Nephron (organoid): ENCODE measurements at regions not wholly inside any gene's neighbourhood (a gene's known extent, or its start where the extent isn't known, plus 50 kb on each side); places are given as distances from the start of the nearest gene placed in this dataset.

Source experiments
- H3K27ac Mint-ChIP-seq, 3 experiments: 2 replicates each; pipeline ENCODE4 v1.8.0; 2020; ENCODE audit warnings: mixed read lengths in 3 of 3, mild to moderate bottlenecking in 2 of 3, moderate library complexity in 1 of 3
- H3K27me3 Mint-ChIP-seq: 2 replicates; pipeline ENCODE4 v1.8.0; 2021; ENCODE audit warnings: low read depth, mild to moderate bottlenecking, moderate library complexity, mixed read lengths
- H3K36me3 Mint-ChIP-seq: 2 replicates; pipeline ENCODE4 v1.8.0; 2020; ENCODE audit warnings: low read depth, mixed read lengths
- H3K4me1 Mint-ChIP-seq: 2 replicates; pipeline ENCODE4 v1.8.0; 2020; ENCODE audit warnings: mixed read lengths
- H3K4me3 Mint-ChIP-seq, 3 experiments: 2 replicates each; pipeline ENCODE4 v1.8.0; 2020; ENCODE audit warnings: mild to moderate bottlenecking in 3 of 3, mixed read lengths in 3 of 3, moderate library complexity in 2 of 3
- H3K9me3 Mint-ChIP-seq: 2 replicates; pipeline ENCODE4 v1.8.0; 2020; ENCODE audit warnings: mixed read lengths
- TF ChIP-seq, protein P1 (sequence below), 3 experiments: fragments of 200-600 bp; sonication (generic); IDR thresholded peaks; one replicate each; pipeline ENCODE4 v1.5.0; 2021; ENCODE audit warnings: antibody characterized with exemption in 3 of 3; ENCODE audit not compliant: unreplicated experiment in 3 of 3

GRCh38 chr3:34294240-34294639, 495.8 kb downstream of the PDCD6IP start:
- Mint-ChIP-seq H3K36me3 (no peaks in the 10 kb centered on the region), H3K4me1 (no peaks in the 10 kb centered on the region), H3K4me3 (no peak overlapping the region), H3K27me3 (peaks cover 3% of the 10 kb centered on the region), H3K27ac (no peak overlapping the region), H3K9me3 (no peaks in the 10 kb centered on the region)
- TF ChIP-seq, protein P1, sequence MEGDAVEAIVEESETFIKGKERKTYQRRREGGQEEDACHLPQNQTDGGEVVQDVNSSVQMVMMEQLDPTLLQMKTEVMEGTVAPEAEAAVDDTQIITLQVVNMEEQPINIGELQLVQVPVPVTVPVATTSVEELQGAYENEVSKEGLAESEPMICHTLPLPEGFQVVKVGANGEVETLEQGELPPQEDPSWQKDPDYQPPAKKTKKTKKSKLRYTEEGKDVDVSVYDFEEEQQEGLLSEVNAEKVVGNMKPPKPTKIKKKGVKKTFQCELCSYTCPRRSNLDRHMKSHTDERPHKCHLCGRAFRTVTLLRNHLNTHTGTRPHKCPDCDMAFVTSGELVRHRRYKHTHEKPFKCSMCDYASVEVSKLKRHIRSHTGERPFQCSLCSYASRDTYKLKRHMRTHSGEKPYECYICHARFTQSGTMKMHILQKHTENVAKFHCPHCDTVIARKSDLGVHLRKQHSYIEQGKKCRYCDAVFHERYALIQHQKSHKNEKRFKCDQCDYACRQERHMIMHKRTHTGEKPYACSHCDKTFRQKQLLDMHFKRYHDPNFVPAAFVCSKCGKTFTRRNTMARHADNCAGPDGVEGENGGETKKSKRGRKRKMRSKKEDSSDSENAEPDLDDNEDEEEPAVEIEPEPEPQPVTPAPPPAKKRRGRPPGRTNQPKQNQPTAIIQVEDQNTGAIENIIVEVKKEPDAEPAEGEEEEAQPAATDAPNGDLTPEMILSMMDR (IDR thresholded peaks at IDR 0.05; ENCODE audit: unreplicated experiment in 3 of 3): no peak

DNA sequence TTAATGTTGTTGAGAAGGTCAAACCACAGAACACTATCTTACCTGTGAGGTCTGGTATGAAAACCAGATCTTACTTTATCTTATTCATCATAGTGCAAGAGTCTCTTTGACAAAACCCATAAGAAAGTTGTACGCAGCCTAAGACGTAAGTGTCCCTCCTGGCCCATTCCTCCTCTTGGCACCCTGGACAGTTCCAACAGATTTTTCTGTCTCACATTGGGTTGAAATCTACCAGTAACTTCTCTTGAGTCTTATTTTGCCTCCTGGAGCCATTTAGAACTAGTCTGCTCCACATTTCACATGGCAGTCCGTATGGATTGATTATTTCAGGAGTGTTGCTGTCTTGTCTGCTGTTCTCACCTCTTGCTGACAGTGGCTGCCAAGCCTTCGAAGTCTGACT, 498.4 kb downstream of the PDCD6IP start:
- H3K27ac Mint-ChIP-seq: no peak overlapping the region
- peaks cover 4% of the 10 kb centered on the region for H3K27me3 Mint-ChIP-seq
- no peaks in the 10 kb centered on the region for H3K36me3 Mint-ChIP-seq
- no peaks in the 10 kb centered on the region for H3K9me3 Mint-ChIP-seq
- H3K4me1 Mint-ChIP-seq: peaks cover 15% of the 10 kb centered on the region
- H3K4me3 Mint-ChIP-seq: no peak overlapping the region
- TF ChIP-seq, protein P1 (IDR thresholded peaks at IDR 0.05; ENCODE audit: unreplicated experiment in 3 of 3): no peak

DNA sequence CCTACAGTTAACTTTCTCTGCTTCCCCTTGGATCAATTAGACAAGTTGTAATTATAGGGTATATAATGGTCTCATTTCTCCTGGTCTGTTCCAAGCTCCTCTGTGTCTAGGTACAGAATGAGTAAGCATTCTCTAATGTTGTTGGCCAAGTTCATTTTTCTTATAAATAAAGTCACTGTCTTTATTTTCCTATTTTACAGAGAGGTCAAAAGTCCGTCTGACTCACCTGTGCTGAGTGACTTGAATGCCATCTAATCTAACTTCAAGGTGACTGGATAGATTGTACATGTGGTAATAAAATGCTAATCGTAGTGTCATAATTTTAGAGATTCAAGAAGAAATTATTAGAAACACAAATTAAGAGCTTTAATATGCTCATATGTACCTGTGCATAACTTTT, 500.2 kb downstream of the PDCD6IP start:
- Mint-ChIP-seq H3K9me3 (no peaks in the 10 kb centered on the region), H3K4me3 (no peak overlapping the region), H3K4me1 (peaks cover 15% of the 10 kb centered on the region), H3K27ac (no peak overlapping the region), H3K36me3 (no peaks in the 10 kb centered on the region), H3K27me3 (peaks cover 4% of the 10 kb centered on the region)
- TF ChIP-seq, protein P1 (IDR thresholded peaks at IDR 0.05; ENCODE audit: unreplicated experiment in 3 of 3): no peak

GRCh38 chr3:34300621-34301020, 502.2 kb downstream of the PDCD6IP start:
- H3K27ac Mint-ChIP-seq: no peak overlapping the region
- TF ChIP-seq, protein P1 (IDR thresholded peaks at IDR 0.05; ENCODE audit: unreplicated experiment in 3 of 3): no peak
- no peaks in the 10 kb centered on the region for H3K36me3 Mint-ChIP-seq
- peaks cover 15% of the 10 kb centered on the region for H3K4me1 Mint-ChIP-seq
- no peak overlapping the region for H3K4me3 Mint-ChIP-seq
- H3K9me3 Mint-ChIP-seq: no peaks in the 10 kb centered on the region
- H3K27me3 Mint-ChIP-seq: peaks cover 4% of the 10 kb centered on the region

- H3K9me3 Mint-ChIP-seq: no peaks in the 10 kb centered on the region
- H3K4me1 Mint-ChIP-seq: peaks cover 15% of the 10 kb centered on the region
- no peaks in the 10 kb centered on the region for H3K36me3 Mint-ChIP-seq
- H3K27ac Mint-ChIP-seq: no peak overlapping the region
- no peak overlapping the region for H3K4me3 Mint-ChIP-seq
- peaks cover 4% of the 10 kb centered on the region for H3K27me3 Mint-ChIP-seq
- TF ChIP-seq, protein P1 (IDR thresholded peaks at IDR 0.05; ENCODE audit: unreplicated experiment in 3 of 3): no peak
Measured at GRCh38 chr3:34301313-34301712, 502.9 kb downstream of the PDCD6IP start.

GRCh38 chr3:34305266-34305665, 506.8 kb downstream of the PDCD6IP start:
- no peak overlapping the region for H3K4me3 Mint-ChIP-seq

More at GRCh38 chr3:34305266-34305665, 506.8 kb downstream of the PDCD6IP start:
- TF ChIP-seq, protein P1 (IDR thresholded peaks at IDR 0.05; ENCODE audit: unreplicated experiment in 3 of 3): no peak
- Mint-ChIP-seq H3K9me3 (no peaks in the 10 kb centered on the region), H3K36me3 (no peaks in the 10 kb centered on the region), H3K27ac (no peak overlapping the region), H3K4me1 (peaks cover 13% of the 10 kb centered on the region), H3K27me3 (peaks cover 3% of the 10 kb centered on the region)
